ENCODE measurements at regions not wholly inside any gene's neighbourhood (a gene's known extent, or its start where the extent isn't known, plus 50 kb on each side); places are given as distances from the start of the nearest gene placed in this dataset.
"Not testable (repeated sequence)": the region's sequence is repeated elsewhere in the genome, so short reads cannot be mapped to it uniquely, and the experiment has no call there.

GRCh38 chr10:71084061-71084817, 128.1 kb upstream of the UNC5B start:
- DNase-seq (ENCODE audit: low read depth, low spot score): no peak

GRCh38 chr10:71084818-71085126, 127.6 kb upstream of the UNC5B start:
- DNase-seq (ENCODE audit: low read depth, low spot score): no peak

- DNase-seq (ENCODE audit: low read depth, low spot score): no peak
Observed at GRCh38 chr10:71085689-71086438, 126.5 kb upstream of the UNC5B start.

- no peak for DNase-seq (ENCODE audit: low read depth, low spot score)
Observed at GRCh38 chr10:71086439-71087080, 125.8 kb upstream of the UNC5B start.

- DNase-seq (ENCODE audit: low read depth, low spot score): no peak
Observed at GRCh38 chr10:71087622-71088021, 124.7 kb upstream of the UNC5B start.

GRCh38 chr10:71088054-71088453, 124.3 kb upstream of the UNC5B start:
- peak; percentile 91 for DNase-seq (ENCODE audit: low read depth, low spot score)

GRCh38 chr10:71088578-71088977, 123.8 kb upstream of the UNC5B start:
- not testable (repeated sequence) for DNase-seq (ENCODE audit: low read depth, low spot score)

- DNase-seq (ENCODE audit: low read depth, low spot score): no peak
Observed at GRCh38 chr10:71089162-71089561, 123.2 kb upstream of the UNC5B start.

GRCh38 chr10:71090330-71090729, 122.0 kb upstream of the UNC5B start:
- DNase-seq (ENCODE audit: low read depth, low spot score): no peak

GRCh38 chr10:71090801-71091200, 121.6 kb upstream of the UNC5B start:
- no peak for DNase-seq (ENCODE audit: low read depth, low spot score)

GRCh38 chr10:71092812-71093401, 119.5 kb upstream of the UNC5B start:
- DNase-seq (ENCODE audit: low read depth, low spot score): peak; percentile 49

GRCh38 chr10:71093531-71093930, 118.8 kb upstream of the UNC5B start:
- DNase-seq (ENCODE audit: low read depth, low spot score): no peak

GRCh38 chr10:71094712-71095390, 117.5 kb upstream of the UNC5B start:
- DNase-seq (ENCODE audit: low read depth, low spot score): peak; percentile 57

GRCh38 chr10:71099731-71100361, 112.5 kb upstream of the UNC5B start:
- no peak for DNase-seq (ENCODE audit: low read depth, low spot score)

- no peak for DNase-seq (ENCODE audit: low read depth, low spot score)
Observed at GRCh38 chr10:71103961-71104360, 108.4 kb upstream of the UNC5B start.

GRCh38 chr10:71106151-71106550, 106.2 kb upstream of the UNC5B start:
- not testable (repeated sequence) for DNase-seq (ENCODE audit: low read depth, low spot score)

- not testable (repeated sequence) for DNase-seq (ENCODE audit: low read depth, low spot score)
Observed at GRCh38 chr10:71107117-71107516, 105.3 kb upstream of the UNC5B start.

GRCh38 chr10:71108042-71108441, 104.3 kb upstream of the UNC5B start:
- not testable (repeated sequence) for DNase-seq (ENCODE audit: low read depth, low spot score)

- no peak for DNase-seq (ENCODE audit: low read depth, low spot score)
Observed at GRCh38 chr10:71112138-71112785, 100.1 kb upstream of the UNC5B start.

- DNase-seq (ENCODE audit: low read depth, low spot score): no peak
Observed at GRCh38 chr10:71116426-71116825, 95.9 kb upstream of the UNC5B start.

- DNase-seq (ENCODE audit: low read depth, low spot score): not testable (repeated sequence)
Observed at GRCh38 chr10:71117589-71117988, 94.8 kb upstream of the UNC5B start.

Measured in astrocyte of the hippocampus (primary cell).